Endothelial cell of umbilical vein (primary cell): ENCODE measurements at regions not wholly inside any gene's neighbourhood (a gene's known extent, or its start where the extent isn't known, plus 50 kb on each side); places are given as distances from the start of the nearest gene placed in this dataset.

ENCODE experiments used
- BruUV-seq: library from RNA; stranded (reverse); fragments of 400-500 nt; replicated peaks from 2 replicates; lab custom pipeline; 2021; lab: Mats Ljungman, UMichigan
- CTCF ChIA-PET: fragments of 300-600, 350-600 bp; sonication (Branson Sonifier 250); formaldehyde crosslinking; loops from one replicate; lab custom pipeline; 2021; ENCODE audit warnings: antibody characterized with exemption, inconsistent platforms; lab: Charles Lee
- POLR2A ChIA-PET: fragments of 300-600, 350-600 bp; sonication (Branson Sonifier 250); formaldehyde crosslinking; loops from one replicate; lab custom pipeline; 2021; ENCODE audit warnings: antibody characterized with exemption, inconsistent platforms; lab: Charles Lee
- DNase-seq: peaks from one replicate; pipeline ENCODE4 v3.0.0-alpha.2; 2011; ENCODE audit warnings: low read depth, low spot score
- FAIRE-seq: peaks from 2 replicates; lab custom pipeline; 2011; peaks lifted over from hg19 to GRCh38; lab: Jason Lieb, UNC
- H2AFZ ChIP-seq: 2 replicates; pipeline ENCODE4 v1.6.0; 2012; ENCODE audit warnings: low read depth, low read length, control low read depth, inconsistent platforms
- H3K27ac ChIP-seq: 2 replicates; pipeline ENCODE4 v1.5.1; 2011; ENCODE audit warnings: low read depth, mild to moderate bottlenecking, control low read depth, low read length, moderate library complexity; ENCODE audit not compliant: insufficient read depth
- H3K27me3 ChIP-seq, 2 experiments: 2 replicates each; pipeline versions ENCODE4 v1.6.0 to v1.6.1; 2011; ENCODE audit warnings: low read length in 2 of 2, mixed read lengths in 1 of 2; ENCODE audit not compliant: control insufficient read depth in 2 of 2, insufficient read depth in 2 of 2
- H3K36me3 ChIP-seq, 2 experiments: 2 replicates in 1 of 2; 3 replicates in 1 of 2; pipeline ENCODE4 v1.5.1; 2011; ENCODE audit warnings: low read length in 2 of 2, mild to moderate bottlenecking in 1 of 2, moderate library complexity in 1 of 2; ENCODE audit not compliant: control insufficient read depth in 2 of 2, insufficient read depth in 2 of 2; ENCODE audit errors: extremely low read depth in 1 of 2
- H3K4me1 ChIP-seq: 3 replicates; pipeline ENCODE4 v1.5.1; 2011; ENCODE audit warnings: mild to moderate bottlenecking, low read length; ENCODE audit not compliant: control insufficient read depth, insufficient read depth; ENCODE audit errors: extremely low read depth
- H3K4me2 ChIP-seq: 2 replicates; pipeline ENCODE4 v1.6.1; 2011; ENCODE audit warnings: low read length, control low read depth, mixed read lengths; ENCODE audit not compliant: insufficient read depth
- H3K4me3 ChIP-seq, 3 experiments: fragments of 200-600 bp in 1 of 3; sonication (generic), shearing (Covaris generic) in 1 of 3; replicated peaks in 1 of 3; 2 replicates each; pipeline ENCODE4 v1.5.1; 2011 to 2016; ENCODE audit warnings: control low read depth in 3 of 3, low read length in 3 of 3, mild to moderate bottlenecking in 2 of 3, inconsistent platforms in 1 of 3, low read depth in 1 of 3, moderate library complexity in 1 of 3; ENCODE audit not compliant: insufficient read depth in 1 of 3
- H3K79me2 ChIP-seq: 2 replicates; pipeline ENCODE4 v1.6.0; 2012; ENCODE audit warnings: low read length, inconsistent platforms; ENCODE audit not compliant: control insufficient read depth, insufficient read depth
- H3K9ac ChIP-seq: replicated peaks from 2 replicates; pipeline ENCODE3; 2011; ENCODE audit warnings: low read length, control low read depth; ENCODE audit not compliant: insufficient read depth; ENCODE audit errors: extremely low read depth
- H3K9me1 ChIP-seq: replicated peaks from 3 replicates; pipeline ENCODE4 v1.6.0; 2011; ENCODE audit warnings: mild to moderate bottlenecking, low read length; ENCODE audit not compliant: control insufficient read depth, insufficient read depth; ENCODE audit errors: extremely low read depth
- H3K9me3 ChIP-seq: replicated peaks from 2 replicates; pipeline ENCODE4 v1.5.1; 2012; ENCODE audit warnings: low read length, inconsistent platforms; ENCODE audit not compliant: control insufficient read depth, insufficient read depth
- H4K20me1 ChIP-seq: replicated peaks from 2 replicates; pipeline ENCODE3; 2011; ENCODE audit warnings: mild to moderate bottlenecking, low read length; ENCODE audit not compliant: control insufficient read depth, insufficient read depth; ENCODE audit errors: extremely low read depth
- EZH2 ChIP-seq: IDR thresholded peaks from 2 replicates; pipeline ENCODE4 v1.6.1; 2012; ENCODE audit warnings: borderline replicate concordance, low read depth, mild to moderate bottlenecking, moderate library complexity, low read length, inconsistent platforms; ENCODE audit not compliant: severe bottlenecking
- FOS ChIP-seq: IDR thresholded peaks from 2 replicates; pipeline ENCODE4 v1.6.1; 2011; ENCODE audit warnings: mild to moderate bottlenecking, low read length, moderate library complexity, borderline replicate concordance; ENCODE audit not compliant: insufficient read depth
- GATA2 ChIP-seq: IDR thresholded peaks from 2 replicates; pipeline ENCODE4 v1.7.0; 2011; ENCODE audit warnings: low read depth, mild to moderate bottlenecking, moderate library complexity, mixed read lengths, low read length; ENCODE audit not compliant: insufficient read length, insufficient read depth
- JUN ChIP-seq: IDR thresholded peaks from 2 replicates; pipeline ENCODE4 v1.6.1; 2011; ENCODE audit warnings: borderline replicate concordance, low read depth; ENCODE audit not compliant: insufficient read length, insufficient read depth
- MAX ChIP-seq: IDR thresholded peaks from 2 replicates; pipeline ENCODE4 v1.6.1; 2011; ENCODE audit not compliant: insufficient read depth, insufficient read length
- MYC ChIP-seq: IDR thresholded peaks from one replicate; pipeline ENCODE4 v1.6.1; 2011; ENCODE audit warnings: mild to moderate bottlenecking, low read depth, low read length
- POLR2A ChIP-seq: IDR thresholded peaks from 2 replicates; pipeline ENCODE4 v1.6.1; 2012; ENCODE audit warnings: low read depth, mild to moderate bottlenecking, control low read depth, low read length
- POLR2AphosphoS5 ChIP-seq: IDR thresholded peaks from 2 replicates; pipeline ENCODE4 v1.6.1; 2012; ENCODE audit warnings: low read depth, mild to moderate bottlenecking, control low read depth, low read length, moderate library complexity; ENCODE audit not compliant: insufficient read depth
- dilution Hi-C: fragments of 300-500 bp; cut with MboI; formaldehyde crosslinking; loops from one replicate; pipeline ENCODE4 v1.15.0; 2019; ENCODE audit warnings: low sequenced_read_pairs; ENCODE audit not compliant: extremely low pct_ligation_motif_present
- intact Hi-C: fragments of 100-400 bp; cut with micrococcal nuclease; formaldehyde crosslinking; loops from one replicate; pipeline ENCODE4 v1.10.0; 2022
- TF ChIP-seq, protein P1 (sequence below), 2 donors: IDR thresholded peaks; 1 replicate in 1 of 2; 2 replicates in 1 of 2; pipeline ENCODE4 v1.5.1; 2011; ENCODE audit warnings: low read length in 2 of 2, mild to moderate bottlenecking in 2 of 2, moderate library complexity in 2 of 2, control low read depth in 1 of 2, inconsistent platforms in 1 of 2, low read depth in 1 of 2; ENCODE audit not compliant: insufficient read depth in 1 of 2; ENCODE audit errors: extremely low read depth in 1 of 2

- no peak overlapping the region for H3K9ac ChIP-seq
- no peak overlapping the region for H2AFZ ChIP-seq
- ChIA-PET POLR2A (no interaction called here), CTCF (no interaction called here)
- no peaks in the 10 kb centered on the region for H4K20me1 ChIP-seq
- FAIRE-seq (no peak), DNase-seq (no peak)
- dilution Hi-C loops (no loop called here), intact Hi-C loops (no loop called here)
- TF ChIP-seq MYC = no peak
- no peak for TF ChIP-seq JUN
- no peak for TF ChIP-seq GATA2
- TF ChIP-seq MAX = no peak
- TF ChIP-seq FOS = no peak
- no peak for TF ChIP-seq EZH2
- TF ChIP-seq POLR2A = no peak
- H3K4me2 ChIP-seq = no peak overlapping the region
- no TSS peak for BruUV-seq
- peaks cover 7% of the 10 kb centered on the region for H3K9me3 ChIP-seq
- H3K4me1 ChIP-seq = no peaks in the 10 kb centered on the region
- no peaks in the 10 kb centered on the region for H3K9me1 ChIP-seq
- no peak overlapping the region for H3K4me3 ChIP-seq
- no peaks in the 10 kb centered on the region for H3K27me3 ChIP-seq
- H3K36me3 ChIP-seq = no peaks in the 10 kb centered on the region
- no peaks in the 10 kb centered on the region for H3K79me2 ChIP-seq
- no peak overlapping the region for H3K27ac ChIP-seq
Measured at GRCh38 chr19:30911491-30911890, 437.7 kb downstream of the TSHZ3 start.

DNA sequence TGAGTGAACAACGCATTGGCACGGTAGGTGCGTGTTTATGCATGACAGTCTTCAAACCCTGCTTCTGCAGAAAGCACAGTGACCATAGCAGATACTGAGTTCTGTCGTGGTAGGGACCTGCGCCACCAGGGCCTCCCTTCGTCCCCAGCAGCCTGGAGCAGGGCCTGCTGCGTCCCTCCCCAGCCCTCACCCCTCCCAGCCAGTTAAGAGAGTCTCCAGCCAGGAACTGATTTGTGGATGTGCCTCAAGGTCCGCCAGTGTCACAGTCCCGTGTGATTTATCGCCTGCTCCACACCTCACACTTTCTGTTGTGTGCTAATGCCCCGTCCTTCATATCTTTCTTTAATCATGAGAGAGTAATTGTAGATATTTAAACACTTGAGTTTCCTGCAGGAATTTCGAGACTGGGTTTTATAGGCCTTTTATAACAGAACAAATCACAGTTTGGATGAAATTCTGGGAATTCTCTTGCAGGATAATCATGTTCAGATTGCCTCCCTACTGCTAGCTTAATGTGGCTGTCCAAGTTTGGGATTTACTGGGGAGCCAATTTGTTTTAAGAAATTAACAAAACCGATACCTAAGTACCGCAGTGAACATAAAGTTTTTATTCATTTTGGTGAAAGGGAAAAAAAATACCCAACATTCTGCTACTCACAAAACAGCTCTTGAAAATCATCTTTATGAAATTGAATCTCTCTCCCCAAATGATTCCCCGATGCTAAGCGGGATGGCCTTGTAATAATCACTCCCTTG, 438.6 kb downstream of the TSHZ3 start:
- Histone ChIP-seq H3K79me2 (no peaks in the 10 kb centered on the region), H3K36me3 (no peaks in the 10 kb centered on the region), H3K27ac (no peak overlapping the region), H3K4me1 (no peaks in the 10 kb centered on the region), H3K9me1 (no peaks in the 10 kb centered on the region), H3K4me3 (no peak overlapping the region), H3K9me3 (peaks cover 7% of the 10 kb centered on the region), H3K9ac (no peak overlapping the region), H3K4me2 (no peak overlapping the region), H4K20me1 (no peaks in the 10 kb centered on the region), H2AFZ (no peak overlapping the region), H3K27me3 (no peaks in the 10 kb centered on the region)
- FAIRE-seq = no peak
- dilution Hi-C loops = no loop called here
- ChIA-PET CTCF (no interaction called here), POLR2A (no interaction called here)
- intact Hi-C loops = no loop called here
- TF ChIP-seq GATA2 (no peak), MYC (no peak), EZH2 (no peak), POLR2A (no peak), JUN (no peak), MAX (no peak), POLR2AphosphoS5 (no peak), FOS (no peak)
- TF ChIP-seq, protein P1, sequence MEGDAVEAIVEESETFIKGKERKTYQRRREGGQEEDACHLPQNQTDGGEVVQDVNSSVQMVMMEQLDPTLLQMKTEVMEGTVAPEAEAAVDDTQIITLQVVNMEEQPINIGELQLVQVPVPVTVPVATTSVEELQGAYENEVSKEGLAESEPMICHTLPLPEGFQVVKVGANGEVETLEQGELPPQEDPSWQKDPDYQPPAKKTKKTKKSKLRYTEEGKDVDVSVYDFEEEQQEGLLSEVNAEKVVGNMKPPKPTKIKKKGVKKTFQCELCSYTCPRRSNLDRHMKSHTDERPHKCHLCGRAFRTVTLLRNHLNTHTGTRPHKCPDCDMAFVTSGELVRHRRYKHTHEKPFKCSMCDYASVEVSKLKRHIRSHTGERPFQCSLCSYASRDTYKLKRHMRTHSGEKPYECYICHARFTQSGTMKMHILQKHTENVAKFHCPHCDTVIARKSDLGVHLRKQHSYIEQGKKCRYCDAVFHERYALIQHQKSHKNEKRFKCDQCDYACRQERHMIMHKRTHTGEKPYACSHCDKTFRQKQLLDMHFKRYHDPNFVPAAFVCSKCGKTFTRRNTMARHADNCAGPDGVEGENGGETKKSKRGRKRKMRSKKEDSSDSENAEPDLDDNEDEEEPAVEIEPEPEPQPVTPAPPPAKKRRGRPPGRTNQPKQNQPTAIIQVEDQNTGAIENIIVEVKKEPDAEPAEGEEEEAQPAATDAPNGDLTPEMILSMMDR (IDR thresholded peaks at IDR 0.05; ENCODE audit: extremely low read depth in 1 of 2, insufficient read depth in 1 of 2, low read depth in 1 of 2, low read length in 2 of 2) = no peak
- BruUV-seq = no TSS peak
- DNase-seq = no peak
